ENCODE measurements at regions not wholly inside any gene's neighbourhood (a gene's known extent, or its start where the extent isn't known, plus 50 kb on each side); places are given as distances from the start of the nearest gene placed in this dataset.

DNA sequence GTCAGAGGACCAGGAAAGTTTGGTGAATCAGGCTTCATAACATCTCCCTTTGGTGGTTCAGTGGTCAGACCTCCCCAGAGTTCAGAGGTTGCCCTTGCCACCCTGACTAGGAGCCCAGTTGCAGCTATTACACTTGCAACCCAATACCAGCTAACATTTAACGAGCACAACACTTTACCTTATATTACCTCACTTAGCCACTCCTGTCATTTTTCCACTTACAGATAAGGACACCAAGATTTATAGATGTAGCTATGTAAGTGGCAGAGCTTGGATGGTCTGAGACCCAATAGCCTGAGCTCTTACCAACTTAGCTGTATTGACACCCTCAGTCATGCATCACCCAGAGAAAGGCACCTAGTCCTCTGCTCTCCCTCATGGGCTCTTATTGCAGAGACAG is 234.7 kb downstream of the INSC start:
- Histone ChIP-seq H3K36me3 (ENCODE audit: control insufficient read depth in 1 of 2, insufficient read depth in 2 of 2, low read length in 2 of 2) (no peaks in the 10 kb centered on the region), H3K27me3 (ENCODE audit: insufficient read depth, low read length) (peaks cover 4% of the 10 kb centered on the region), H2AFZ (ENCODE audit: low read depth, low read length, poor library complexity, severe bottlenecking) (no peak overlapping the region), H3K9me3 (ENCODE audit: control insufficient read depth in 1 of 2, insufficient read depth in 1 of 2, low read depth in 1 of 2, low read length in 2 of 2) (no peaks in the 10 kb centered on the region), H3K4me3 (replicated peaks in 1 of 2; ENCODE audit: low read depth in 1 of 2, low read length in 2 of 2) (no peak overlapping the region), H3K27ac (ENCODE audit: low read depth, low read length) (no peak overlapping the region), H4K20me1 (ENCODE audit: insufficient read depth) (no peaks in the 10 kb centered on the region), H3K9ac (ENCODE audit: low read length) (no peak overlapping the region), H3K9me2 (ENCODE audit: insufficient read depth) (no peaks in the 10 kb centered on the region), H3K4me2 (ENCODE audit: low read length) (no peak overlapping the region), H3K4me1 (ENCODE audit: control insufficient read depth in 1 of 2, insufficient read depth in 2 of 2, low read length in 2 of 2) (no peaks in the 10 kb centered on the region), H3K79me2 (ENCODE audit: insufficient read depth, low read length) (no peaks in the 10 kb centered on the region)
- intact Hi-C loops (cut with micrococcal nuclease) = no loop called here
- ChIA-PET POLR2A (no interaction called here), CTCF (no interaction called here), RAD21 (ENCODE audit: low non-redundant PET in 1 of 2, low total read pairs in 2 of 2, uncharacterized antibody in 2 of 2, unreplicated experiment in 2 of 2) (no interaction called here)
- DNase-seq (ENCODE audit: low read depth, low spot score) = no peak
- no peak for ATAC-seq
- TF ChIP-seq RAD21 (IDR thresholded peaks at IDR 0.05; ENCODE audit: low read depth) (no peak), SP1 (IDR thresholded peaks at IDR 0.05; ENCODE audit: low read depth) (no peak), CBX3 (IDR thresholded peaks at IDR 0.05; ENCODE audit: low read depth) (no peak), EGR1 (IDR thresholded peaks at IDR 0.05; ENCODE audit: low read depth) (no peak), ZNF274 (IDR thresholded peaks at IDR 0.05; ENCODE audit: low read depth, low read length) (no peak), POLR2A (IDR thresholded peaks at IDR 0.05; ENCODE audit: borderline replicate concordance, extremely low read depth, insufficient read depth, insufficient read length) (no peak), ELF1 (IDR thresholded peaks at IDR 0.05; ENCODE audit: borderline replicate concordance, low read depth) (no peak), POLR2AphosphoS5 (IDR thresholded peaks at IDR 0.05; ENCODE audit: low read depth, low read length) (no peak), EZH2 (IDR thresholded peaks at IDR 0.05) (no peak), SIN3A (IDR thresholded peaks at IDR 0.05; ENCODE audit: low read depth) (no peak), CEBPB (IDR thresholded peaks at IDR 0.05; ENCODE audit: low read depth) (no peak), EZH2phosphoT487 (IDR thresholded peaks at IDR 0.05; ENCODE audit: borderline replicate concordance) (no peak), JUND (IDR thresholded peaks at IDR 0.05) (no peak), SRF (IDR thresholded peaks at IDR 0.05; ENCODE audit: low read depth) (no peak)
- TF ChIP-seq, protein P1, sequence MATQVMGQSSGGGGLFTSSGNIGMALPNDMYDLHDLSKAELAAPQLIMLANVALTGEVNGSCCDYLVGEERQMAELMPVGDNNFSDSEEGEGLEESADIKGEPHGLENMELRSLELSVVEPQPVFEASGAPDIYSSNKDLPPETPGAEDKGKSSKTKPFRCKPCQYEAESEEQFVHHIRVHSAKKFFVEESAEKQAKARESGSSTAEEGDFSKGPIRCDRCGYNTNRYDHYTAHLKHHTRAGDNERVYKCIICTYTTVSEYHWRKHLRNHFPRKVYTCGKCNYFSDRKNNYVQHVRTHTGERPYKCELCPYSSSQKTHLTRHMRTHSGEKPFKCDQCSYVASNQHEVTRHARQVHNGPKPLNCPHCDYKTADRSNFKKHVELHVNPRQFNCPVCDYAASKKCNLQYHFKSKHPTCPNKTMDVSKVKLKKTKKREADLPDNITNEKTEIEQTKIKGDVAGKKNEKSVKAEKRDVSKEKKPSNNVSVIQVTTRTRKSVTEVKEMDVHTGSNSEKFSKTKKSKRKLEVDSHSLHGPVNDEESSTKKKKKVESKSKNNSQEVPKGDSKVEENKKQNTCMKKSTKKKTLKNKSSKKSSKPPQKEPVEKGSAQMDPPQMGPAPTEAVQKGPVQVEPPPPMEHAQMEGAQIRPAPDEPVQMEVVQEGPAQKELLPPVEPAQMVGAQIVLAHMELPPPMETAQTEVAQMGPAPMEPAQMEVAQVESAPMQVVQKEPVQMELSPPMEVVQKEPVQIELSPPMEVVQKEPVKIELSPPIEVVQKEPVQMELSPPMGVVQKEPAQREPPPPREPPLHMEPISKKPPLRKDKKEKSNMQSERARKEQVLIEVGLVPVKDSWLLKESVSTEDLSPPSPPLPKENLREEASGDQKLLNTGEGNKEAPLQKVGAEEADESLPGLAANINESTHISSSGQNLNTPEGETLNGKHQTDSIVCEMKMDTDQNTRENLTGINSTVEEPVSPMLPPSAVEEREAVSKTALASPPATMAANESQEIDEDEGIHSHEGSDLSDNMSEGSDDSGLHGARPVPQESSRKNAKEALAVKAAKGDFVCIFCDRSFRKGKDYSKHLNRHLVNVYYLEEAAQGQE (IDR thresholded peaks at IDR 0.05; ENCODE audit: low read depth) = no peak
- TF ChIP-seq, protein P2, sequence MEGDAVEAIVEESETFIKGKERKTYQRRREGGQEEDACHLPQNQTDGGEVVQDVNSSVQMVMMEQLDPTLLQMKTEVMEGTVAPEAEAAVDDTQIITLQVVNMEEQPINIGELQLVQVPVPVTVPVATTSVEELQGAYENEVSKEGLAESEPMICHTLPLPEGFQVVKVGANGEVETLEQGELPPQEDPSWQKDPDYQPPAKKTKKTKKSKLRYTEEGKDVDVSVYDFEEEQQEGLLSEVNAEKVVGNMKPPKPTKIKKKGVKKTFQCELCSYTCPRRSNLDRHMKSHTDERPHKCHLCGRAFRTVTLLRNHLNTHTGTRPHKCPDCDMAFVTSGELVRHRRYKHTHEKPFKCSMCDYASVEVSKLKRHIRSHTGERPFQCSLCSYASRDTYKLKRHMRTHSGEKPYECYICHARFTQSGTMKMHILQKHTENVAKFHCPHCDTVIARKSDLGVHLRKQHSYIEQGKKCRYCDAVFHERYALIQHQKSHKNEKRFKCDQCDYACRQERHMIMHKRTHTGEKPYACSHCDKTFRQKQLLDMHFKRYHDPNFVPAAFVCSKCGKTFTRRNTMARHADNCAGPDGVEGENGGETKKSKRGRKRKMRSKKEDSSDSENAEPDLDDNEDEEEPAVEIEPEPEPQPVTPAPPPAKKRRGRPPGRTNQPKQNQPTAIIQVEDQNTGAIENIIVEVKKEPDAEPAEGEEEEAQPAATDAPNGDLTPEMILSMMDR (IDR thresholded peaks at IDR 0.05 in 2 of 3, conservative IDR thresholded peaks at IDR 0.05 in 1 of 3; ENCODE audit: borderline replicate concordance in 1 of 3, insufficient read depth in 1 of 3, low read depth in 2 of 3, low read length in 2 of 3) = no peak
- TF ChIP-seq, protein P3, sequence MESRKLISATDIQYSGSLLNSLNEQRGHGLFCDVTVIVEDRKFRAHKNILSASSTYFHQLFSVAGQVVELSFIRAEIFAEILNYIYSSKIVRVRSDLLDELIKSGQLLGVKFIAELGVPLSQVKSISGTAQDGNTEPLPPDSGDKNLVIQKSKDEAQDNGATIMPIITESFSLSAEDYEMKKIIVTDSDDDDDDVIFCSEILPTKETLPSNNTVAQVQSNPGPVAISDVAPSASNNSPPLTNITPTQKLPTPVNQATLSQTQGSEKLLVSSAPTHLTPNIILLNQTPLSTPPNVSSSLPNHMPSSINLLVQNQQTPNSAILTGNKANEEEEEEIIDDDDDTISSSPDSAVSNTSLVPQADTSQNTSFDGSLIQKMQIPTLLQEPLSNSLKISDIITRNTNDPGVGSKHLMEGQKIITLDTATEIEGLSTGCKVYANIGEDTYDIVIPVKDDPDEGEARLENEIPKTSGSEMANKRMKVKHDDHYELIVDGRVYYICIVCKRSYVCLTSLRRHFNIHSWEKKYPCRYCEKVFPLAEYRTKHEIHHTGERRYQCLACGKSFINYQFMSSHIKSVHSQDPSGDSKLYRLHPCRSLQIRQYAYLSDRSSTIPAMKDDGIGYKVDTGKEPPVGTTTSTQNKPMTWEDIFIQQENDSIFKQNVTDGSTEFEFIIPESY (IDR thresholded peaks at IDR 0.05; ENCODE audit: extremely low read depth, insufficient replicate concordance, low read length) = no peak
- BruUV-seq (replicated peaks) = no TSS peak

Measured in HCT116 (cell line).